ENCODE measurements at regions not wholly inside any gene's neighbourhood (a gene's known extent, or its start where the extent isn't known, plus 50 kb on each side); places are given as distances from the start of the nearest gene placed in this dataset.

DNA sequence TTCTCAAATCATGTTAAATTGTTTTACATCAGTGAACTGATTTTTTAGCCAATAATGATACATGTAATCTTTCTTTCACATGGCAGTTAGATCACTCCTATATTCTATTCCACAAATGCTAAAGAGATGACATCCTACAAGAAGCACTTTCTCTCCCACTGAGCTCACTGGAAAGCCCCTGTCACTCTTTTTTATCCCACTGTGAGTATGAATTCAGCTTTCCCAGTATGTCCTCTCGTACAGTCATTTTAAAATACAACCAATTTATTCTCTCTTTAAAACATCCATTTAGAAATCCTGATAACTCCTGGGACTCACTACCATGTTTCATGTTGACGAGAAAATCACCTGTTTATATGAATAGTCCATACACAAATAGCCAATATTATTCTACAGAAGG lies 599.9 kb downstream of the SEMA5A start:
- H2AFZ ChIP-seq (ENCODE audit: control insufficient read depth, low read depth, low read length): no peak overlapping the region
- SMC1A ChIA-PET (ENCODE audit: uncharacterized antibody, unreplicated experiment): interaction anchor here (1.1 to 2.5 kb wide), 7 partner anchors 10 to 258 kb away, joined by 3 to 6 read pairs (median 4); no protein-coding TSS in a partner anchor
- intact Hi-C loops (cut with micrococcal nuclease; ENCODE audit: unreplicated experiment): no loop called here
- H3K4me2 ChIP-seq (ENCODE audit: control insufficient read depth, insufficient read depth): no peak overlapping the region
- POLR2A ChIA-PET: interaction anchor here (1.2 kb wide), 1 partner anchor 114 kb away, joined by 5 read pairs; no protein-coding TSS in a partner anchor
- no peak for FAIRE-seq
- no peak for ATAC-seq
- H4K20me1 ChIP-seq (ENCODE audit: control insufficient read depth, insufficient read depth): no peaks in the 10 kb centered on the region
- BruUV-seq (replicated peaks): no TSS peak
- CTCF ChIA-PET: interaction anchor here (0.8 to 1.4 kb wide), 2 partner anchors 81 to 114 kb away, joined by 3 read pairs; no protein-coding TSS in a partner anchor
- no peak overlapping the region for H3K4me3 ChIP-seq
- no peaks in the 10 kb centered on the region for H3K36me3 ChIP-seq (ENCODE audit: control insufficient read depth in 2 of 2, insufficient read depth in 2 of 2, low read length in 1 of 2)
- no peak overlapping the region for H3K27ac ChIP-seq (ENCODE audit: control insufficient read depth, insufficient read depth)
- DNase-seq (ENCODE audit: low read depth, low spot score): no peak
- no peaks in the 10 kb centered on the region for H3K79me2 ChIP-seq (ENCODE audit: control insufficient read depth, insufficient read depth, low read length)
- RAD21 ChIA-PET (ENCODE audit: unreplicated experiment): no interaction called here
- H3K9me3 ChIP-seq (replicated peaks; ENCODE audit: control insufficient read depth, insufficient read depth, low read length): no peaks in the 10 kb centered on the region
- H3K4me1 ChIP-seq (ENCODE audit: control insufficient read depth, insufficient read depth, low read length): no peaks in the 10 kb centered on the region
- no peak overlapping the region for H3K9ac ChIP-seq (ENCODE audit: control insufficient read depth, insufficient read depth, low read length)
- H3K27me3 ChIP-seq (replicated peaks in 1 of 2; ENCODE audit: control insufficient read depth in 2 of 2, insufficient read depth in 2 of 2, low read length in 1 of 2): no peaks in the 10 kb centered on the region
- no peak for TF ChIP-seq SP1 (IDR thresholded peaks at IDR 0.05; ENCODE audit: low read depth, low read length)
- no peak for TF ChIP-seq BHLHE40 (IDR thresholded peaks at IDR 0.05; ENCODE audit: borderline replicate concordance in 1 of 2, low read depth in 2 of 2, low read length in 1 of 2)
- no peak for TF ChIP-seq ZNF274 (IDR thresholded peaks at IDR 0.05; ENCODE audit: insufficient read depth, insufficient read length)
- TF ChIP-seq RFX5 (IDR thresholded peaks at IDR 0.05; ENCODE audit: low read depth, low read length): no peak
- TF ChIP-seq WRNIP1 (IDR thresholded peaks at IDR 0.05; ENCODE audit: borderline replicate concordance, low read depth, low read length): no peak
- no peak for TF ChIP-seq JUND (IDR thresholded peaks at IDR 0.05; ENCODE audit: low read depth, low read length)
- TF ChIP-seq POLR2A (IDR thresholded peaks at IDR 0.05; ENCODE audit: low read depth, low read length): no peak
- no peak for TF ChIP-seq RCOR1 (conservative IDR thresholded peaks at IDR 0.05; ENCODE audit: low read depth, low read length)
- no peak for TF ChIP-seq EP300 (IDR thresholded peaks at IDR 0.05; ENCODE audit: borderline replicate concordance in 1 of 2, control insufficient read depth in 1 of 2, low read depth in 2 of 2, low read length in 2 of 2)
- in situ Hi-C loops (cut with MboI): no loop called here
- WGBS (ENCODE audit: insufficient coverage, insufficient replicate concordance, low lambda C conversion rate, missing lambda C conversion rate): 0% methylated on average over 2 of the region's 2 CpGs

Data from GM12878 (cell line).